HCT116 (cell line): ENCODE measurements at regions not wholly inside any gene's neighbourhood (a gene's known extent, or its start where the extent isn't known, plus 50 kb on each side); places are given as distances from the start of the nearest gene placed in this dataset.

Source experiments
- CEBPB ChIP-seq: IDR thresholded peaks from 2 replicates; pipeline ENCODE4 v1.6.1; 2012; ENCODE audit warnings: low read depth
- CTCF ChIP-seq, 3 experiments: fragments of 200-600 bp in 1 of 3; sonication (generic) in 1 of 3; IDR thresholded peaks in 2 of 3; conservative IDR thresholded peaks in 1 of 3; 2 replicates each; pipeline ENCODE4 v1.5.1; 2012 to 2017; ENCODE audit warnings: low read depth in 2 of 3, low read length in 2 of 3, antibody characterized with exemption in 1 of 3, borderline replicate concordance in 1 of 3, control low read depth in 1 of 3, mild to moderate bottlenecking in 1 of 3, mixed read lengths in 1 of 3, mixed run types in 1 of 3, moderate library complexity in 1 of 3; ENCODE audit not compliant: insufficient read depth in 1 of 3
- EGR1 ChIP-seq: IDR thresholded peaks from 2 replicates; pipeline ENCODE4 v1.6.1; 2012; ENCODE audit warnings: low read depth
- EZH2 ChIP-seq: fragments of 200-600 bp; sonication (generic); IDR thresholded peaks from 2 replicates; pipeline ENCODE4 v1.6.1; 2017; ENCODE audit warnings: antibody characterized with exemption, mixed run types
- EZH2phosphoT487 ChIP-seq: fragments of 200-600 bp; IDR thresholded peaks from 2 replicates; pipeline ENCODE4 v1.6.1; 2018; ENCODE audit warnings: antibody characterized with exemption, borderline replicate concordance
- JUND ChIP-seq: IDR thresholded peaks from 2 replicates; pipeline ENCODE4 v1.6.1; 2012
- MAX ChIP-seq: IDR thresholded peaks from 2 replicates; pipeline ENCODE4 v1.6.1; 2012
- POLR2A ChIP-seq: IDR thresholded peaks from 2 replicates; pipeline ENCODE4 v1.7.0; 2011; ENCODE audit warnings: borderline replicate concordance; ENCODE audit not compliant: insufficient read depth, insufficient read length; ENCODE audit errors: extremely low read depth
- RAD21 ChIP-seq: IDR thresholded peaks from 2 replicates; pipeline ENCODE4 v1.6.1; 2012; ENCODE audit warnings: low read depth, mild to moderate bottlenecking
- SP1 ChIP-seq: IDR thresholded peaks from 2 replicates; pipeline ENCODE4 v1.6.1; 2012; ENCODE audit warnings: low read depth
- TCF7L2 ChIP-seq: IDR thresholded peaks from 2 replicates; pipeline ENCODE4 v1.7.0; 2011; ENCODE audit warnings: borderline replicate concordance, inconsistent platforms; ENCODE audit not compliant: insufficient read depth, insufficient read length; ENCODE audit errors: extremely low read depth
- ZFX ChIP-seq: fragments of 450-650 bp; IDR thresholded peaks from 2 replicates; pipeline ENCODE4 v1.6.1; 2017
- TF ChIP-seq, protein P1 (sequence below): IDR thresholded peaks from 2 replicates; pipeline ENCODE4 v1.6.1; 2012

DNA sequence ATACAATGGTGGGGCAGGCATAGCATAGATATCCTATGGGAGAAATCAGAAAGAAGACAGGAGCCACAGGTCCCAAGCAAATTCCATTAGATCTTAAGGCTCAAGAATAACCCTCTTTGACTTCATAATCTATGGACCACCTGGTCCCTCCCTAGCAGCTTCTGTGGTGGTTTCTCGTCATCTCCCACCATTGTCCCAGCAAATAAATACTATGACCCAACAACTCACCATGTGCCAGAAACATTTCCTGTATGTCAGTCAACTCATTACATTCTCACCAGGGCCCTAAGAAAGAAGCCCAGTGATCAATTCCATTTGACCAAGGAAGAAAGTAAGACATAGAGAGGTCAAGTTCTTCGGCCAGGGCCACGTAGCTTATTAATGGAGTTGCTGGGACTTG, 646.2 kb downstream of the VRK1 start:
- TF ChIP-seq CTCF (IDR thresholded peaks at IDR 0.05 in 2 of 3, conservative IDR thresholded peaks at IDR 0.05 in 1 of 3; ENCODE audit: borderline replicate concordance in 1 of 3, insufficient read depth in 1 of 3, low read depth in 2 of 3, low read length in 2 of 3) (no peak), RAD21 (no peak), CEBPB (no peak), EGR1 (no peak), EZH2phosphoT487 (no peak), EZH2 (no peak), MAX (no peak), ZFX (no peak), POLR2A (no peak), JUND (no peak), TCF7L2 (no peak), SP1 (no peak)
- TF ChIP-seq, protein P1, sequence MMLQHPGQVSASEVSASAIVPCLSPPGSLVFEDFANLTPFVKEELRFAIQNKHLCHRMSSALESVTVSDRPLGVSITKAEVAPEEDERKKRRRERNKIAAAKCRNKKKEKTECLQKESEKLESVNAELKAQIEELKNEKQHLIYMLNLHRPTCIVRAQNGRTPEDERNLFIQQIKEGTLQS = no peak
